H9 (cell line): ENCODE measurements at regions not wholly inside any gene's neighbourhood (a gene's known extent, or its start where the extent isn't known, plus 50 kb on each side); places are given as distances from the start of the nearest gene placed in this dataset.

ENCODE experiments used
- DNase-seq: peaks from one replicate; pipeline ENCODE4 v3.0.0-alpha.2; 2017
- H2AFZ ChIP-seq: one replicate; pipeline ENCODE4 v1.6.1; 2013; ENCODE audit warnings: mild to moderate bottlenecking, low read length, control low read depth, moderate library complexity
- H2AK5ac ChIP-seq: 2 replicates; pipeline ENCODE4 v1.6.1; 2013; ENCODE audit warnings: low read length, control low read depth, mixed read lengths; ENCODE audit not compliant: insufficient read length
- H2BK120ac ChIP-seq: one replicate; pipeline ENCODE4 v1.6.1; 2013; ENCODE audit warnings: low read depth, mild to moderate bottlenecking, low read length, control low read depth, inconsistent platforms; ENCODE audit not compliant: poor library complexity, severe bottlenecking
- H2BK12ac ChIP-seq: 2 replicates; pipeline ENCODE4 v1.6.1; 2013; ENCODE audit warnings: low read length, control low read depth, mixed read lengths, low read depth; ENCODE audit not compliant: insufficient read length
- H2BK15ac ChIP-seq: 2 replicates; pipeline ENCODE4 v1.6.1; 2013; ENCODE audit warnings: low read depth, low read length, control low read depth
- H2BK20ac ChIP-seq: one replicate; pipeline ENCODE4 v1.6.1; 2013; ENCODE audit warnings: low read depth, mild to moderate bottlenecking, low read length, control low read depth, inconsistent platforms; ENCODE audit not compliant: poor library complexity, severe bottlenecking
- H2BK5ac ChIP-seq: 2 replicates; pipeline ENCODE4 v1.6.1; 2013; ENCODE audit warnings: low read length, control low read depth, mixed read lengths; ENCODE audit not compliant: insufficient read length
- H3K14ac ChIP-seq: 2 replicates; pipeline ENCODE4 v1.6.1; 2013; ENCODE audit warnings: low read length, control low read depth; ENCODE audit not compliant: insufficient read depth
- H3K18ac ChIP-seq: 2 replicates; pipeline ENCODE4 v1.6.1; 2013; ENCODE audit warnings: low read depth, mild to moderate bottlenecking, mixed read lengths, low read length, control low read depth; ENCODE audit not compliant: insufficient read length
- H3K23ac ChIP-seq: 2 replicates; pipeline ENCODE4 v1.6.1; 2013; ENCODE audit warnings: low read length, control low read depth, mixed read lengths, low read depth; ENCODE audit not compliant: insufficient read length
- H3K23me2 ChIP-seq: 2 replicates; pipeline ENCODE4 v1.6.1; 2013; ENCODE audit warnings: low read depth, mild to moderate bottlenecking, mixed read lengths, low read length, control low read depth; ENCODE audit not compliant: insufficient read length, poor library complexity, severe bottlenecking
- H3K27ac ChIP-seq: 2 replicates; pipeline ENCODE4 v1.5.1; 2013; ENCODE audit warnings: low read length, control low read depth, mixed read lengths, low read depth; ENCODE audit not compliant: insufficient read length
- H3K27me3 ChIP-seq: 2 replicates; pipeline ENCODE4 v1.6.1; 2013; ENCODE audit warnings: low read length, control low read depth, inconsistent platforms; ENCODE audit not compliant: insufficient read depth
- H3K4ac ChIP-seq: 2 replicates; pipeline ENCODE4 v1.6.1; 2013; ENCODE audit warnings: low read depth, mild to moderate bottlenecking, control low read depth, inconsistent platforms, low read length, moderate library complexity
- H3K4me1 ChIP-seq: 2 replicates; pipeline ENCODE4 v1.6.1; 2013; ENCODE audit warnings: low read length, control low read depth, inconsistent platforms; ENCODE audit not compliant: insufficient read depth
- H3K4me2 ChIP-seq: 2 replicates; pipeline ENCODE4 v1.6.1; 2013; ENCODE audit warnings: low read length, control low read depth, mixed read lengths; ENCODE audit not compliant: insufficient read length, insufficient read depth
- H3K56ac ChIP-seq: 2 replicates; pipeline ENCODE4 v1.6.1; 2013; ENCODE audit warnings: low read depth, mild to moderate bottlenecking, mixed read lengths, low read length, control low read depth; ENCODE audit not compliant: insufficient read length
- H3K79me1 ChIP-seq: 2 replicates; pipeline ENCODE4 v1.6.1; 2013; ENCODE audit warnings: low read depth, mild to moderate bottlenecking, moderate library complexity, low read length, control low read depth, inconsistent platforms; ENCODE audit not compliant: insufficient read depth, poor library complexity, severe bottlenecking
- H3K79me2 ChIP-seq: 2 replicates; pipeline ENCODE4 v1.6.1; 2013; ENCODE audit warnings: low read length, control low read depth, inconsistent platforms; ENCODE audit not compliant: insufficient read depth
- H3K9ac ChIP-seq: 2 replicates; pipeline ENCODE4 v1.6.1; 2013; ENCODE audit warnings: low read length, control low read depth, mixed read lengths; ENCODE audit not compliant: insufficient read length; ENCODE audit errors: extremely low read depth
- H3K9me3 ChIP-seq: one replicate; pipeline ENCODE4 v1.6.1; 2013; ENCODE audit warnings: low read depth, low read length, inconsistent platforms; ENCODE audit not compliant: control insufficient read depth
- H3T11ph ChIP-seq: one replicate; pipeline ENCODE4 v1.6.1; 2013; ENCODE audit warnings: mild to moderate bottlenecking, low read length, control low read depth, inconsistent platforms
- H4K20me1 ChIP-seq: one replicate; pipeline ENCODE4 v1.6.1; 2013; ENCODE audit not compliant: control insufficient read depth, insufficient read length, insufficient read depth
- H4K5ac ChIP-seq: 2 replicates; pipeline ENCODE4 v1.6.1; 2013; ENCODE audit warnings: low read depth, mild to moderate bottlenecking, mixed read lengths, low read length, control low read depth; ENCODE audit not compliant: insufficient read length
- H4K8ac ChIP-seq: replicated peaks from 2 replicates; pipeline ENCODE4 v1.6.1; 2013; ENCODE audit warnings: low read length, control low read depth, mixed read lengths, low read depth; ENCODE audit not compliant: insufficient read length
- H4K91ac ChIP-seq: 2 replicates; pipeline ENCODE4 v1.6.1; 2013; ENCODE audit warnings: low read depth, mild to moderate bottlenecking, moderate library complexity, mixed read lengths, low read length, control low read depth; ENCODE audit not compliant: insufficient read length
- H3K27ac Mint-ChIP-seq, 3 experiments: 2 replicates in 2 of 3; 3 replicates in 1 of 3; pipeline ENCODE4 v1.8.0; 2020 to 2021; ENCODE audit warnings: mixed read lengths in 3 of 3, mild to moderate bottlenecking in 1 of 3, moderate library complexity in 1 of 3
- H3K27me3 Mint-ChIP-seq: 2 replicates; pipeline ENCODE4 v1.8.0; 2021; ENCODE audit warnings: low read depth, mild to moderate bottlenecking, moderate library complexity, mixed read lengths
- H3K36me3 Mint-ChIP-seq, 3 experiments: 2 replicates in 2 of 3; 3 replicates in 1 of 3; pipeline ENCODE4 v1.8.0; 2020 to 2021; ENCODE audit warnings: low read depth in 3 of 3, mixed read lengths in 3 of 3; ENCODE audit not compliant: insufficient read depth in 1 of 3
- H3K4me1 Mint-ChIP-seq, 2 experiments: 2 replicates each; pipeline ENCODE4 v1.8.0; 2020; ENCODE audit warnings: mixed read lengths in 2 of 2
- H3K4me3 Mint-ChIP-seq, 2 experiments: 2 replicates in 1 of 2; 3 replicates in 1 of 2; pipeline ENCODE4 v1.8.0; 2020 to 2021; ENCODE audit warnings: mild to moderate bottlenecking in 2 of 2, mixed read lengths in 2 of 2, moderate library complexity in 1 of 2
- H3K9me3 Mint-ChIP-seq, 2 experiments: 2 replicates in 1 of 2; 3 replicates in 1 of 2; pipeline ENCODE4 v1.8.0; 2020; ENCODE audit warnings: mild to moderate bottlenecking in 2 of 2, mixed read lengths in 2 of 2, moderate library complexity in 1 of 2
- CTCF ChIP-seq: fragments of 200-600 bp; sonication (generic); conservative IDR thresholded peaks from 3 replicates; pipeline ENCODE4 v1.8.0; 2021; ENCODE audit warnings: antibody characterized with exemption, mild to moderate bottlenecking
- WGBS: extraction: QIAGEN DNeasy Blood & Tissue Kit; methylation state at CpG from one replicate; pipeline ENCODE4 v1.1.7; 2013; ENCODE audit warnings: missing lambda C conversion rate, low lambda C conversion rate, mixed read lengths; ENCODE audit not compliant: insufficient read length; ENCODE audit errors: extremely low coverage; 5-methylcytosine and 5-hydroxymethylcytosine counted together

- no peak overlapping the region for H3K9ac ChIP-seq
- no peak overlapping the region for H2BK12ac ChIP-seq
- no peak overlapping the region for H3K27ac ChIP-seq
- H4K5ac ChIP-seq = no peak overlapping the region
- no peaks in the 10 kb centered on the region for H4K20me1 ChIP-seq
- H4K8ac ChIP-seq = no peak overlapping the region
- TF ChIP-seq CTCF = no peak
- Mint-ChIP-seq H3K27ac (no peak overlapping the region), H3K4me1 (peaks cover 13 to 14% of the 10 kb centered on the region in 2 experiments), H3K36me3 (peaks cover 0 to 3% (median 0%) of the 10 kb centered on the region in 3 experiments; a peak in 1 of 7 replicates), H3K9me3 (no peaks in the 10 kb centered on the region; a peak in 1 of 5 replicates), H3K4me3 (no peak overlapping the region), H3K27me3 (peaks cover 45% of the 10 kb centered on the region)
- no peak overlapping the region for H3T11ph ChIP-seq
- no peak overlapping the region for H2BK5ac ChIP-seq
- no peak overlapping the region for H2BK120ac ChIP-seq
- no peak overlapping the region for H2BK15ac ChIP-seq
- H3K23ac ChIP-seq = no peak overlapping the region
- no peaks in the 10 kb centered on the region for H3K79me2 ChIP-seq
- H3K56ac ChIP-seq = no peak overlapping the region
- peaks cover 4% of the 10 kb centered on the region for H3K4me1 ChIP-seq
- H3K79me1 ChIP-seq = no peaks in the 10 kb centered on the region
- no peak overlapping the region for H3K14ac ChIP-seq
- no peak overlapping the region for H2AFZ ChIP-seq
- no peak overlapping the region for H3K18ac ChIP-seq
- no peak overlapping the region for H3K4ac ChIP-seq
- no peak for DNase-seq
- H4K91ac ChIP-seq = no peak overlapping the region
- no CpG with 5 or more reads among the region's 7 CpGs for WGBS
- no peak overlapping the region for H2BK20ac ChIP-seq
- H3K4me2 ChIP-seq = no peak overlapping the region
- no peaks in the 10 kb centered on the region for H3K9me3 ChIP-seq
- H3K27me3 ChIP-seq = no peaks in the 10 kb centered on the region; the same call in 1 of the 2 replicates
- no peak overlapping the region for H2AK5ac ChIP-seq
- no peaks in the 10 kb centered on the region for H3K23me2 ChIP-seq
These were observed 388.0 kb upstream of the TNRC6C start for GRCh38 chr17:77570565-77570898.
